T-cell (primary cell): ENCODE measurements at regions not wholly inside any gene's neighbourhood (a gene's known extent, or its start where the extent isn't known, plus 50 kb on each side); places are given as distances from the start of the nearest gene placed in this dataset.

ENCODE experiments used
- ATAC-seq, 4 experiments: fragments of 200-7000 bp in 3 of 4; fragments of 150-1000 bp in 1 of 4; cut with Tn5 transposase; replicated peaks in 1 of 4; 1 replicate in 3 of 4; 2 replicates in 1 of 4; pipeline ENCODE4 v1.10.0; 2021; ENCODE audit warnings: moderate library complexity in 3 of 4, mild to moderate bottlenecking in 2 of 4, moderate number of reproducible peaks in 1 of 4
- CTCF ChIA-PET, 2 donors: fragments of 300-600 bp; sonication (Branson Sonifier 250); formaldehyde crosslinking; loops; one replicate each; lab custom pipeline; 2022; ENCODE audit warnings: antibody characterized with exemption in 2 of 2; lab: Charles Lee
- POLR2A ChIA-PET, 2 donors: fragments of 300-600 bp; sonication (Branson Sonifier 250); formaldehyde crosslinking; loops; one replicate each; lab custom pipeline; 2022; ENCODE audit warnings: antibody characterized with exemption in 2 of 2; lab: Charles Lee
- DNase-seq, 35 experiments: peaks; one replicate each; pipeline versions ENCODE4 v3.0.0 to v3.0.0-alpha.2; 2013 to 2023
- H3K27ac ChIP-seq: one replicate; pipeline ENCODE4 v1.5.1; 2013; ENCODE audit warnings: low read length
- H3K27me3 ChIP-seq, 2 experiments: replicated peaks in 1 of 2; 1 replicate in 1 of 2; 2 replicates in 1 of 2; pipeline versions ENCODE4 v1.6.1 to v1.7.0; 2013; ENCODE audit warnings: low read length in 1 of 2, mixed read lengths in 1 of 2; ENCODE audit not compliant: control insufficient read depth in 2 of 2, insufficient read depth in 2 of 2; ENCODE audit errors: extremely low read depth in 1 of 2
- H3K36me3 ChIP-seq, 2 donors: 1 replicate in 1 of 2; 2 replicates in 1 of 2; pipeline versions ENCODE4 v1.6.1 to v1.7.0; 2013; ENCODE audit warnings: low read length in 1 of 2; ENCODE audit not compliant: control insufficient read depth in 2 of 2, insufficient read depth in 1 of 2; ENCODE audit errors: extremely low read depth in 1 of 2
- H3K4me1 ChIP-seq, 2 experiments: 1 replicate in 1 of 2; 2 replicates in 1 of 2; pipeline versions ENCODE4 v1.6.1 to v1.7.0; 2013; ENCODE audit warnings: low read length in 2 of 2, mixed read lengths in 1 of 2; ENCODE audit not compliant: insufficient read depth in 2 of 2, control insufficient read depth in 1 of 2; ENCODE audit errors: extremely low read depth in 1 of 2
- H3K4me3 ChIP-seq, 2 donors: 1 replicate in 1 of 2; 2 replicates in 1 of 2; pipeline versions ENCODE4 v1.5.1 to v1.7.0; 2013; ENCODE audit warnings: mild to moderate bottlenecking in 2 of 2, low read length in 1 of 2, moderate library complexity in 1 of 2; ENCODE audit not compliant: control insufficient read depth in 1 of 2; ENCODE audit errors: extremely low read depth in 1 of 2
- H3K9me3 ChIP-seq: 2 replicates; pipeline ENCODE4 v1.7.0; 2013
- H3K27ac Mint-ChIP-seq, 2 donors: one replicate each; pipeline ENCODE4 v1.8.0; 2020 to 2021; ENCODE audit warnings: mild to moderate bottlenecking in 2 of 2, mixed read lengths in 2 of 2
- H3K27me3 Mint-ChIP-seq, 2 donors: one replicate each; pipeline ENCODE4 v1.8.0; 2021 to 2022; ENCODE audit warnings: mixed read lengths in 2 of 2
- H3K36me3 Mint-ChIP-seq: one replicate; pipeline ENCODE4 v1.8.0; 2021; ENCODE audit warnings: mixed read lengths
- H3K4me1 Mint-ChIP-seq, 3 donors: one replicate each; pipeline ENCODE4 v1.8.0; 2020 to 2022; ENCODE audit warnings: mixed read lengths in 3 of 3, mild to moderate bottlenecking in 1 of 3
- H3K4me3 Mint-ChIP-seq, 3 donors: one replicate each; pipeline ENCODE4 v1.8.0; 2020 to 2022; ENCODE audit warnings: mild to moderate bottlenecking in 3 of 3, mixed read lengths in 3 of 3, moderate library complexity in 3 of 3
- H3K9me3 Mint-ChIP-seq, 3 donors: one replicate each; pipeline ENCODE4 v1.8.0; 2020 to 2022; ENCODE audit warnings: mixed read lengths in 3 of 3
- WGBS: methylation state at CpG from one replicate; pipeline ENCODE4 v1.1.5; 2013; ENCODE audit warnings: missing lambda C conversion rate; ENCODE audit not compliant: insufficient coverage; 5-methylcytosine and 5-hydroxymethylcytosine counted together

GRCh38 chr9:119945686-119946085 is 576.5 kb upstream of the BRINP1 start:
- Mint-ChIP-seq H3K36me3 (no peaks in the 10 kb centered on the region), H3K27ac (no peak overlapping the region)
- ATAC-seq: no peak

GRCh38 chr9:119941091-119941490 is 571.9 kb upstream of the BRINP1 start:
- Histone ChIP-seq H3K4me3 (no peak overlapping the region), H3K9me3 (no peaks in the 10 kb centered on the region), H3K36me3 (no peaks in the 10 kb centered on the region), H3K4me1 (no peaks in the 10 kb centered on the region), H3K27ac (no peak overlapping the region), H3K27me3 (no peaks in the 10 kb centered on the region)
- no peak for ATAC-seq
- H3K27ac Mint-ChIP-seq: no peak overlapping the region
- no peaks in the 10 kb centered on the region for H3K27me3 Mint-ChIP-seq
- no peak overlapping the region for H3K4me3 Mint-ChIP-seq
- H3K36me3 Mint-ChIP-seq: no peaks in the 10 kb centered on the region
- POLR2A ChIA-PET: no interaction called here
- WGBS: 82% methylated on average over 1 of the region's 1 CpG
- no peaks in the 10 kb centered on the region for H3K4me1 Mint-ChIP-seq
- no peaks in the 10 kb centered on the region for H3K9me3 Mint-ChIP-seq
- CTCF ChIA-PET: no interaction called here
- DNase-seq: no peak

More at GRCh38 chr9:119945686-119946085, 576.5 kb upstream of the BRINP1 start:
- 62% methylated on average over 2 of the region's 7 CpGs for WGBS
- ChIA-PET POLR2A (no interaction called here), CTCF (no interaction called here)
- Mint-ChIP-seq H3K4me1 (no peaks in the 10 kb centered on the region), H3K9me3 (peaks cover 0 to 4% (median 0%) of the 10 kb centered on the region in 3 donors), H3K27me3 (peaks cover 0 to 4% of the 10 kb centered on the region in 2 donors), H3K4me3 (no peak overlapping the region)
- Histone ChIP-seq H3K27me3 (no peaks in the 10 kb centered on the region), H3K9me3 (no peaks in the 10 kb centered on the region), H3K4me1 (no peaks in the 10 kb centered on the region), H3K27ac (no peak overlapping the region), H3K36me3 (no peaks in the 10 kb centered on the region), H3K4me3 (no peak overlapping the region)
- DNase-seq: no peak

- Histone ChIP-seq H3K4me1 (no peaks in the 10 kb centered on the region), H3K36me3 (no peaks in the 10 kb centered on the region), H3K4me3 (no peak overlapping the region), H3K27ac (no peak overlapping the region), H3K9me3 (no peaks in the 10 kb centered on the region), H3K27me3 (no peaks in the 10 kb centered on the region)
- no peak overlapping the region for H3K27ac Mint-ChIP-seq
- POLR2A ChIA-PET: no interaction called here
- H3K27me3 Mint-ChIP-seq: no peaks in the 10 kb centered on the region
- H3K9me3 Mint-ChIP-seq: peaks cover 0 to 4% (median 0%) of the 10 kb centered on the region in 3 donors
- DNase-seq: no peak
- H3K36me3 Mint-ChIP-seq: no peaks in the 10 kb centered on the region
- ATAC-seq: no peak
- H3K4me1 Mint-ChIP-seq: no peaks in the 10 kb centered on the region
- 33% methylated on average over 1 of the region's 2 CpGs for WGBS
- CTCF ChIA-PET: no interaction called here
- H3K4me3 Mint-ChIP-seq: no peak overlapping the region
Measured at GRCh38 chr9:119938871-119939270, 569.6 kb upstream of the BRINP1 start.

GRCh38 chr9:119934497-119934896 is 565.3 kb upstream of the BRINP1 start:
- POLR2A ChIA-PET: no interaction called here
- H3K36me3 Mint-ChIP-seq: no peaks in the 10 kb centered on the region
- ATAC-seq: no peak

GRCh38 chr9:119933191-119933590 is 564.0 kb upstream of the BRINP1 start:
- Mint-ChIP-seq H3K36me3 (no peaks in the 10 kb centered on the region), H3K4me1 (no peaks in the 10 kb centered on the region), H3K27ac (no peak overlapping the region), H3K4me3 (no peak overlapping the region), H3K9me3 (peaks cover 0 to 4% (median 3%) of the 10 kb centered on the region in 3 donors), H3K27me3 (peaks cover 0 to 2% of the 10 kb centered on the region in 2 donors)
- no peak for ATAC-seq
- no peak for DNase-seq
- H3K4me1 ChIP-seq: no peaks in the 10 kb centered on the region
- no CpG with 5 or more reads among the region's 5 CpGs for WGBS
- no peaks in the 10 kb centered on the region for H3K27me3 ChIP-seq
- no peaks in the 10 kb centered on the region for H3K9me3 ChIP-seq
- H3K27ac ChIP-seq: no peak overlapping the region
- ChIA-PET POLR2A (no interaction called here), CTCF (no interaction called here)
- no peak overlapping the region for H3K4me3 ChIP-seq
- no peaks in the 10 kb centered on the region for H3K36me3 ChIP-seq

More at GRCh38 chr9:119934497-119934896, 565.3 kb upstream of the BRINP1 start:
- Mint-ChIP-seq H3K9me3 (peaks cover 0 to 4% (median 3%) of the 10 kb centered on the region in 3 donors), H3K27me3 (peaks cover 0 to 2% of the 10 kb centered on the region in 2 donors), H3K4me1 (no peaks in the 10 kb centered on the region), H3K4me3 (no peak overlapping the region), H3K27ac (no peak overlapping the region)
- no peaks in the 10 kb centered on the region for H3K4me1 ChIP-seq
- no peaks in the 10 kb centered on the region for H3K27me3 ChIP-seq
- CTCF ChIA-PET: no interaction called here
- H3K4me3 ChIP-seq: no peak overlapping the region
- DNase-seq: no peak
- no peaks in the 10 kb centered on the region for H3K36me3 ChIP-seq
- H3K27ac ChIP-seq: no peak overlapping the region
- no peaks in the 10 kb centered on the region for H3K9me3 ChIP-seq
- WGBS: 94% methylated on average over 2 of the region's 4 CpGs

GRCh38 chr9:119924736-119925135 is 555.5 kb upstream of the BRINP1 start:
- H3K9me3 ChIP-seq: no peaks in the 10 kb centered on the region
- ChIA-PET POLR2A (no interaction called here), CTCF (no interaction called here)
- no peak for DNase-seq
- WGBS: 100% methylated on average over 1 of the region's 4 CpGs
- Mint-ChIP-seq H3K27me3 (no peaks in the 10 kb centered on the region), H3K27ac (no peak overlapping the region), H3K4me1 (no peaks in the 10 kb centered on the region), H3K36me3 (no peaks in the 10 kb centered on the region), H3K4me3 (no peak overlapping the region), H3K9me3 (peaks cover 4 to 16% (median 12%) of the 10 kb centered on the region in 3 donors)
- no peaks in the 10 kb centered on the region for H3K27me3 ChIP-seq
- H3K27ac ChIP-seq: no peak overlapping the region
- no peaks in the 10 kb centered on the region for H3K36me3 ChIP-seq
- H3K4me3 ChIP-seq: no peak overlapping the region
- H3K4me1 ChIP-seq: no peaks in the 10 kb centered on the region
- no peak for ATAC-seq

- ChIA-PET CTCF (no interaction called here), POLR2A (no interaction called here)
- Histone ChIP-seq H3K27me3 (no peaks in the 10 kb centered on the region), H3K36me3 (no peaks in the 10 kb centered on the region), H3K9me3 (no peaks in the 10 kb centered on the region), H3K27ac (no peak overlapping the region), H3K4me1 (no peaks in the 10 kb centered on the region), H3K4me3 (no peak overlapping the region)
- Mint-ChIP-seq H3K4me3 (no peak overlapping the region), H3K27ac (no peak overlapping the region), H3K4me1 (no peaks in the 10 kb centered on the region), H3K36me3 (no peaks in the 10 kb centered on the region), H3K27me3 (peaks cover 0 to 7% of the 10 kb centered on the region in 2 donors), H3K9me3 (peaks cover 4 to 20% (median 16%) of the 10 kb centered on the region in 3 donors)
- WGBS: 93% methylated on average over 4 of the region's 5 CpGs
- DNase-seq (no peak), ATAC-seq (no peak)
Measured at GRCh38 chr9:119917175-119917574, 547.9 kb upstream of the BRINP1 start.
